GM21717 (cell line): ENCODE measurements at regions not wholly inside any gene's neighbourhood (a gene's known extent, or its start where the extent isn't known, plus 50 kb on each side); places are given as distances from the start of the nearest gene placed in this dataset.

Experiments
- ATAC-seq: cut with Tn5 transposase; IDR thresholded peaks from one replicate; pipeline ENCODE4 v1.9.1; 2021; ENCODE audit warnings: mild to moderate bottlenecking, moderate library complexity; ENCODE audit not compliant: unreplicated experiment

DNA sequence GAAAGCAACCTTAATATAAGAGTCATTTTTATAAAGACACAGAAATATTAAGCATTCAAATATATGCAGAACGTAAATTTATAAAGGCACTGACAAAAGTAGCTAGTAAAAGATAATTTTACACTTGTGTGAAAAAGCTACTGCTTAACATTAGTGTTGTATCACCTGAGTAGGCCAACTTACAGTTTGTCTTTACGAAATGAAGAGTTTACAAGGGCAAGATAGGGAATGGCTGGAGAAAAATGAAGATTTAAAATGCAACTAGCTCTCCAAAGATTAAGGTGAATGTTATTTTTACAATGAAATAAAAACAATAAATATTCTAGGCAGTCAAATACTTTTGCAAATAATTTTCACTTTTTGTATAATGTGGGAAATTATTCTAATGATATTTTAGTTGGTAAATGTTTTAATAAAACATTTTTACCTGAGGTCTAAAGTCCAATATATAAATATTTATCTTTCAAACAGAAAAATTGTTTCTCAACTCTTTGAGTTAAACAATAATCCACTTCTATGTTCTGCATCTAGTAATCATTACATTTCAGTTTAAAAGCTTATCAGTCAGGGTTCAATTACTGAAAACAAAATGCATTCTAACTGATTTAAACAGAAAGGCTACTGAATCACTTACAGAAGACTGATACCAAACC lies 382.6 kb downstream of the IPMK start:
- no peak for ATAC-seq

DNA sequence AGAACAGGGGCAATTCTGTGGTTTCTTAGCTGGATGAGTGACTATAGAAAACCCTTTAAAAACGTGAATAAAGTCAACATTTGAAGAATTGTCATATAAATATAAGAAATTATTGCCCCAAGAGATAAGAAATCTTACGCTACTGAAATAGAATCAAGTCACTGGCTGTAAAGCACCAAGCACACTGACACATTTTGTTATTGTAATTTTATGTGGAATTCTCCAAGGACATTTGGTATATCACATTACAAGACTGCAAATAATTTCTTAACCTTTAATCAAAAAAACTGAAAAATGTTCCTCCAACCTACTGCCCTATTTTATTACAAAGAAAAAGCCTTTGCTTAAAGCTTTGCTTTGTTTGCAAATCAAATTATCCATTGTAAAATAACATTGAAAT lies 383.3 kb downstream of the IPMK start:
- no peak for ATAC-seq

DNA sequence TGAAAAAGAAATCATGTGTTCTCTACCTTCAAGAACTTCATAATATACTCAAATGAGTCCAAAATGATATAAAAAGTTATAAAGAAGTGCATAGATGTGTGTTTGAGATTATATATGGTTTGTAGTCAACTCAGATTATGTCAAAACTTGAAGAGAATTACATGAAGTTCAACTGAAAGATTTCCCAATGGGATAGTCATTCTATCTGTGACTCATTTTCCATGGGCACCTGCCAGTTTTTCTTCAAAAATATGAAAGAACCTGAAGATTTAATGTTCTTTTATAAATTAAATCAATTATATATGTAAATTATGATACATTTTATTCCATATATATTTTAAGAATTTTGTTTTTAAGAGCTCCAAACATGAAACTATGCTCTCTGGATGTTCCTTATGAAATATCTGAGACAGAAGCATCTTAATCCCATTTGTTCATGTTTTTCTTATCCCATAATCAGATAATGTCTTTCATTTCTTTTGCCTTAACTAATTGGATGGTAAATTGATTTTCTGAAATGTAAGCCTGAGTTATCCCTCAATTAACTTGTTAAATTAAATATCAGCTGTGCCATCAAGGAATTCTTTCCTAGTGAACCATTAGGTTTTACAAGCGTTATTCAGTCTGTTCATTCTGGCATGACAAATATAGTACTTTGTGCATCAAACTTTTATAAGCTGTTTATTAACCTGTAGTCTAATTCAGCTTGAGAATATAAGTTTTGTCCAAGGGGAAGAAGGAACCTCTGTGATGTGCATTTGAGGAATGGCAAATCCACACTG lies 387.1 kb downstream of the IPMK start:
- no peak for ATAC-seq

DNA sequence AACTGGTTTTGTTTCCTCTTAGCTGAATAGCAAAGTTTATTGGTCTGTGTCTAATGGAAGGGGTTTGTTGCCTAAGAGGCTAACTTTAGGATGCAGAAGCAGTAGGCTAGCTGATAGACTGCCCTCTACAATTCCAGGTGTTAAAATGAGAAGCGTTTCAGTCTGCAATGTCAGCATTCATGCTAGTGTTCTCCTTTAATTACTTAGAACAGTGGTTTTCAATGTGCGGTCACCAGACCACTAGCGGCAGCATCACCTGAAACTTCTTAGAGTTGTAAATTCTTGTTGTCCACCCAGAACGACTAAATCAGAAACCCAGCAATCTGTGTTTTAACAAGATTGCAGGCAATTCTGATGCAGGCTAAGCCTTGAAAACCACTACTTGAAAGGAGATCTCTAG lies 392.9 kb downstream of the IPMK start:
- ATAC-seq = no peak

DNA sequence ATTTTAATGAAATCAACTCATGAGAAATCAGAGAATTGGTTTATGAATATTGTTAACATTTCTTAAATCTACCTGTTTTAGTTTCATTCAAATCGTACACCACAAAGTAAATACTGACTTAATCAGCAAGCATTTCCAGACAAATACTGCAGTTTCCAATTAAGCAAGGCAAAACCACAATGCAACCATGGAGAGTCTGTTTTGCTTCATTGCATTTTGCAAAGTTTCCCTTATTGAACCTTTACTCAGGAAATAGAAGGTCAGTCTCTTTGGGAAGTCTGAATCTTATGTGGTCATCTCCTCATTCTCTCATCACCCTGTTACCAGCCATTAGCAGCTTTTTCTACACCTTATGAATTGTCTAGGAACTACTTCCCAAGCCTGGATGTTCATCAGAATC lies 400.5 kb downstream of the IPMK start:
- ATAC-seq = no peak

DNA sequence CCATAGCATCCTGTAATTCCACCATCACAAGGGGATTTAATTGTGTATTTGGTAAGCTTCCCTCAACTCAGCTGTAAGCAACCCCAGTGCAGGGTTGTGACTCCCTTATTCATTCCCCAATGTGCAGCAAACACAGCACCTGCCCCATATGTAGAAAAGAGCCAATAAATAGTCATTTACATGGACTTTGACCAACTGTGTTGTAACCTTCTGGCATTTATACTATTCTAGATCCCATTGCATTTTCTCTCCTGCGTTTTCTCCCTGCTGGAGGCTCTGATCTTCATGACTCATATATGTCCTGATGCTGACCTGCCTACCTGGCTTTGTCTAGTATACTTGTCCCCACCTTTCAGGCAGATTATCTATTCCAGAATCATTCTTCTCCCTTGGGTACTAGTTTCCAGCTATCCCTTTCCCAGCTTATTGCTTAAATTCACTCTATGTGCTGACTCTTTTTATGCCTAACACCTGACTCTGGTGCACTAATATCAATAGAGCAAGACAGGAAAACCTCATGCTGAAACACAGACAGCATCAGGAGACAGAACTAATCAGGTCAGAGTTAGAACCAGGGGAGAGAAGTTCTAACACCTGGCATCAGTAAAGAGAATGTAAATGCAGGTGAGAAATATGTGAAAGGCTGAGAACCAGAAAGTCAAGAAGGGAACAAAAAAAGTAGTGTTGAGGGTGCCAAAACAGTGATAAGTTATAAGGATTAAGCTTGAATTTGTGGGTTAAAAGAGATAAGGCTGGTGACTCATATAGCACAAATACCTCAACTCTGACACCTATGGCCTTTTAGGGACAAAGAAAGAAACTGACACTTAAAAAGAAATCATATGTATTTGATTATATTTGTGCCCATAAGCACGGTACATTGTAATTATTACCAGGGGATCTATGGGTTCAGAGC lies 402.7 kb downstream of the IPMK start:
- no peak for ATAC-seq

DNA sequence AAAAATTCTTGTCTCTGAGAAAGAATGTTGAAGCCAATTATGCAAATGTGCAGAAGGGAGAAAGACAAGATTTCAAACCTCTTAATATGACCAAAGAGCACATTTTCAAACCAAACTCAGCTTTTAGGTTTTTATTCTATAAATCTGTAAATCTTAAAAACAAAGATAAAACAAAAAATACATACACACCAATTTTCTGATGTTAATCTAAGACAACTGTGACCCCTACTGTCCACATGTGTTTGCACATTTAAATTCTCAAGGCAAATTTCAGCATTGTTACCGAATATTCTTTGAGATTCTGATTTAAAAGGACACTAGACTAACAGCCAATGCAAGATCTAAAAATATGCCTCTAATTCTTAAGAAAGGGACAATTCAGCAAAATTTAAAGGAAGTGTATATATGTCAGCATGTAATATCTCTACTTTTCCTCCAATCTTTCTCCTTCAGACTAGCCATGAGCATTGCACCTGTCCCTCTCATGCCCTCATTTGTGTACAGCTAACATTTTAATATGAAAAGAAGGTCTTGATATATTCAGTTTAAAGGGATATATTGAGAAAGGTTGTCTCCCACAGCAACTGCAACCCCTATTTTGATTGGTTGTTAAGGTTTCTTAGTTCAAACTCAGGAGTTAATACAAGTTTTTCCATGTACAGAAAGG lies 417.9 kb downstream of the IPMK start:
- ATAC-seq = no peak

DNA sequence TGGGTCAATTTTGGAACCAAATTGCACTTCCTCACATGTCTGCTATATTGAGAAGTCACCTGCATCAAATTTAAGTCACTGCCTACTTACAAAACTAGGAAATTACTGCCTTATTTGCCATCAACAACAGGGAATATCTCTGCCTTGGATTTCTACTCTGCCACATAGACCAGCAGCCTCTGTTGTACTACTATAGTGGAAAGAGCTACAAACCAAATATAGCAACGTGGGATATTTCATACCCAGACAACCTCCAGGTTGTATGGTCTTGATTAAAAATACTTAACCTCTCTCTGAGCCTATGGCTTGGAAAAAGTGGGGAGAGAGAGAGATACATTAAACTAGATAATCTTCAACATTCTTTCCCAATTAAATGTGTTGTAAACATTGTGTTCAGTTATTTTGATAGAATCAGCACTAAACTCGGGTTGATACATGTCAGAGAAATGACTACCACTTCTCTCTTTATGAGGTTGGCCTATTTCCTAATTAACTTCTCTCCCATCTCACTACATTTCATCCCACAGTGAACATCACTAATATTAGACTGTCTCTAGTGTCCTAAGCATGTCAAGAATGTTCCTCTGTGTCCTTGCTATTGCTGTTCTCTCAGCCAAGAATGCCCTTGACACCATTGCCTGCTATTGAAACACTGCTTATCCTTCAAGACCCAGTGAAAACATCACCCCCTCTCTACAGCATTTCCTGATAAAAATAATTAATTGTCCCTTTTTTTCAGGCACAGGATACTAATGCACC lies 421.2 kb downstream of the IPMK start:
- ATAC-seq = no peak

DNA sequence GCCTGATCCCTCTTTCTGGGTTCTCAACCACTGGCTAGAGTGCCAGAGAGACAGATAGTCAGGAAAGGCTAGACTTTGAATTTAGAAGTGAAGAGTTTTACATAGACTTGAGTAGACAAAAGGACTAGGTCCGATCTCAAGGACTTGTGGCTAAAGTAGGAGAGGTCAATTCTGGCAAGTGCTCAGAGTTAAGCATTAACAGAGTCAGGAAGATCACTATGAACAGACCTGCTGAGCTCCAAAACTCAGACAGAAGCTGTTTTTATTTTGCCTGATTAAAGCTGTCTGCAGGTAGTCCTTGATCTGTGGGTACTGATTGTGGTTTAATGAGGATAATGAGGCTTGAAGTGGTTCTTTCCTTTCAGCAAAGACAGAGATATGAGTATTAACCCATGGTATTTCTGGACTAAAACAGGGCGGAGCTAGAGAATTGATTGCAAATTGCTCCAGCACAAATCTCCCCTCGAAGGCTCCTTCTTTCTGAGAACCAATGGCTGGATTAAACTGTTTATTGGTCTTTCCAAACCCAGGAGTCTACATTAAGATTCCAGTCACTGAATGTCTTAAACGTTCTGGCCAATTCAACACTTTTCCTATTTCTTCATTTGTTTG lies 423.2 kb downstream of the IPMK start:
- no peak for ATAC-seq

DNA sequence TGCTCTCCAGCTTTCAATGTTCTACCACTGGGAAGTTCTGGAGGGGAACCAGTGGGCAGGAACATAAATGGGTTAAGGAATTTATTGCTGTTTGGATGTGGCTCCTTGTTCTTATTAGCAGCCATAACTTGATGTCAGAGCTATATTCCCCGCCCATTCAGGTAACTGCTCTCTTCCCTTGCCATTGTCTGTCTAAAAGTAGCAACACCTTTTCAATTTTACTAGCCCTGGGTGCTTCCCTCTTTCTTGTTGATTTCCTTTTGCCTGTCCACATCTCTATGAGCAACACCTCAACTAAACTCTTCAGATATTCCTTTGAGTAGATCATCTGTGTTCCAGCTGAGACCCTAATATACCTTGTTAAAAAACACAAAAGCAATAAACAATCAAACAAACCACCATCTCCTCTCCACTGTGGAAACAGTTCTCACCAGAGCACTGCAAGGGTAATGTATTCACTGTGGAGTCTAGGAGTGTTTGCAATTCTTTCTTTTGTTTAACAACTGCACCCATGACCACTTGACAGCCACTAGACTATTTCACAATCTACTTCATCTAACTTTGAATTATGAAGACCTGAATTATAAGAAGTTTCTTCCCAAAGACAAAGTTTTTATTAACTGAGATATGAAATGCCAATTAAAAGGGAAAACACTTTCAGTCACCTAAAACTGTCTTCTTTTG lies 436.7 kb downstream of the IPMK start:
- no peak for ATAC-seq

DNA sequence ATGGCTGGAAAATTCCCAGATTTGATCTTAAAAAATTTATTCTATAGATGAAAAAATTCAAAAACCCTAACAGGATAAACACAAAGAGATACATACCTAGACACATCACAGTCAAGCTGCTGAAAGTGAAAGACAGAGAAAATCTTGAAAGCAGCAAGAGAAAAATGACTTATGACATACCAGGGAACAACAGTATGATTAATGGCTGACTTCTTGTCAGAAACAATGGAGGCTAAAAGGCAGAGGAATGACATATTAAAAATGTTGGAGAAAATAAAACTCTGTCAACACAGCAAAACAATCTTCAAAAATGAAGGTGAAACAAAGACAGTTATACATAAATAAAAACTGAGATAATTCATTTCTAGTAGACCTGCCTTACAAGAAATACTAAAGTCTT lies 442.7 kb downstream of the IPMK start:
- ATAC-seq = no peak

DNA sequence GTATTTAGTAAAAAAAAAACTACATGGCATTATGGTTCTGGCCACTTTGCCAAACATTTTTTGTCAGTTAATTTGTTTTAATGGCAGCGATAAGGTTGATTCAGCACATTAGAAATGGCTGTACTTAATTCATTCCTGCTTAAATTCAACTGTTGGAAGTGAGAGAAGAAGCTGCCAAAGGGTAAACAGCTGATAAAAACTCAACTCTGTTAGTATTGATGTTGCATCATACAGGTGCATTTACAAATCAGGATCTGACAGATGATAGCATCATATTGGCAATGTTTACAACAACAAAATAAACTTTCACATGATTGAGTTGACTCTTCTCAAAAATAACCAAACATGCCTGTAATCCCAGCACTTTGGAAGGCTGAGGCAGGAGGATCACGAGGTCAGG lies 444.3 kb downstream of the IPMK start:
- ATAC-seq = no peak

DNA sequence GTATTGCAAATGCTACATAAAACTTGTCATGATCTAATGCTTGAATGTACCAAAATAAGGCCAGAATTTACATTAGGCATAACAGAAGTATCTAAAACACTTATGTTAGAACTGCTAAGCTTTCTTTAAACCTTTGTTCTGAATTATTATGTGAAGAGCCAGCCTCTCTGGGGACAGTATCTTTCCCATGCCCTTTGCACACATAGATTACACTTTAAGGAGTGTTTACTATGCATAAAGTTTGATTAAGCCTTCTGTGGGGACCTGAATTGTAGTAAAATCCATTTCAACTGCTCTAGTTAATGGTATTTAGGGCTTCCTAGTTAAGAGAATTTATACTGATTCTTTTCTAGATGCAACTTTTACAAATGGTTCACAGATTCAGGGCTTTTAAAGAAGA lies 444.7 kb downstream of the IPMK start:
- ATAC-seq = no peak

DNA sequence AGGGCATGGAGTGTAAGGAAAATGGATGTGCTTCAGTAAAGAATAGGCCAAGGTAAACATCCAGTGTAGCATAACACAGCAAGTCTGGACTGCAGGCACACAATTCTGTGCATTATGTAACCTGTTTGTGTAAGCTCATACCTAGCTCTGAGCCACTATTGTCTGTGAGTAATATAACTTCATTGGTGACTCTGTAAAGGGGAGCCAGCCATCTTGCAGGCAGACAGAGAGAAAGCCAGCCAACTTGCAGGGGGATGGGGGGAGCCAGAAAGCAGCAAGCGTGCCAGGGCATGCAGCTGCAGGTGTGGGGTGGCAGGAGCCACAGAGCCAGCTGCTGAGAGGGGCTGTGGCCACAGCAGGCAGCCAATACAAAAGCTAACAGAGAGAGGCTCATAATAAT lies 449.2 kb downstream of the IPMK start:
- no peak for ATAC-seq

DNA sequence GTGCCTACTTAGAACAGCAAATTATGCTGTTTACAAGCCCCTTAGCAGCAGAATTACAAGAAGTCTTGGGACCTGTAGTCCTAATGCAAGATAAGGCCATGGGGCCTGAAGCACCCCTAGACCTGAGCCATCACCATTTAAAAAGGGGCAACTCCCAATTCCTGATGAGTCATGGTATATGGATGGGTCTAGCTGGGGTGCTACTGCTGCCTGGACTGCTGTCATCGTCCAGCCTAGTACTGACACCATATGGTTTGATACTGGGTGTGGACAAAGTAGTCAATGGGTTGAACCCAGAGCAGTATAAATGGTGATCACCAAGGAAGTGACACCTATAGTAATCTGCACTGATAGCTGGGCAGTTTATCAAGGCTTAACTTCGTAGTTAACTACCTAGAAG lies 450.0 kb downstream of the IPMK start:
- no peak for ATAC-seq

DNA sequence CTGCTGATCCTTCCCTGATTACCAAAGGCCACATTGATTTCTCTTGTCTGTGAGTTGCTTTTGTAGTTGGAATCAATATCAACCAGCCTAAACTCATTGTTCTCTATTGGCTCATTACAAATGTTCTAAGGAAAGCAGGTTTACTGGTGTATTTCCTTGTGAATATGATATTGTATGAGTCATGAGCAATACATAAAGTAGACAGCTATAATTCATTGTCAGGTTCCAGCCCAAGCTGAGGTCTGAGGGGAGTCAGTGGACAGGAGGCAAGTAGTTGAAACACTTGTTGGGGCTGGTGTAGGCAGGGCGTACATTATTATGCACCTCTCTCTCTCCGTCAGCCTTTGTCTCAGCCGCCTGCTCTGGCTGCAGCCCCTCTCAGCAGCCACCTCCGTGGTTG lies 451.7 kb downstream of the IPMK start:
- no peak for ATAC-seq

DNA sequence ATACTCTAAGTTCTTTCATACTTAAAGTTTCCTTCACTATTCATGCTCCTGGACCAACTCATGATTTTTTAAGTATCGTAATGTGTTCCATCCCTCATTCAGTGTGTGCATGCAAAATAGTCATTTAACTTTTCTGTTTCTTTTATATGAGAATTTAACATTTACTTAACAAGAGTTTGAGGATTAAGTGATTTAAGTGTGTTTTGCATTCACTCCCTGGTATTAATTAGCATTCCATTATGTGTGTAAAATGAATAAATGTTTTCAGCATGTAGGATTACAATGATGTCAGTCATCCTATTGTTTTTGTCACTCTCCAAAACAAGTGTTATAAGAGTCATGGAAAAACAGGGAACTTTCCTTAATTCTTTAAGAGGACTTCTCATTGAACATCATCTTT lies 457.7 kb downstream of the IPMK start:
- ATAC-seq = no peak

DNA sequence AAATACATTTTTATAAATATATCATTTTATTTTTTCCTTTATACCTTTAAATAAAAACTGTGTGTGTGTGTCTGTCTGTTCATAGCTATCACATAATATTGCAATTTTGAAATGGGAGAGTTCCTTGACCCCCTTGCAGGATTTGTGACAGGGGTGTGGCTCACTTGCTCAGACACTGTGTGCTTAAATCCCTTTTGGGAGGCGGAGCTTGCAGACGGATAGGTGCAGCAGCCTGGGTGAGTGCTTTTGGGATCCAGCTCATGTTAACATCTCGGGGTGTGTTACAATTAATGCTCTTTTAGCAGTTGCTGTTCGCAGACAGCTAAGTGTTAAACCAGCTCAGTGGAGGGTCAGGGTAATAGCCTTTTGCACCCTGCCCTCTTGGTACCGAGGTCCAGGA lies 459.8 kb downstream of the IPMK start:
- ATAC-seq = no peak

DNA sequence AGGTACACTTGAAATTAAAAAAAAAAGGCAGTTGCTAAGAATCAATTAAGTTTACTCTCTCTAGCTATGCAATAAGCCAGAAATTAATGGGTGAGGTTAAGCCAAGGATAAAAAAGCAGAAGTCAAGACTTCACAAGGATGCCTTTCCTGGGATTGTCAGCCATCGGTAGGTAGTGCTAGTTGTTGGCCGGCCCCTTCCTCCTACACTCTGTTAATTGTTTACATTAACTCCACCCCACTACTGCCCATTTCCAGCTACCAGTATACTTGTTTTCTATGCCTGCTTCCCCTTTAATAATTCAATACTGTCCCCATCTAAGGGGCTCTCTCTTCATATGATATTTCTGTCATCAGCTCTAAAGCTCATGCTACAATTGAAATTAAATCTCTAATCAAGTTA lies 461.0 kb downstream of the IPMK start:
- no peak for ATAC-seq

DNA sequence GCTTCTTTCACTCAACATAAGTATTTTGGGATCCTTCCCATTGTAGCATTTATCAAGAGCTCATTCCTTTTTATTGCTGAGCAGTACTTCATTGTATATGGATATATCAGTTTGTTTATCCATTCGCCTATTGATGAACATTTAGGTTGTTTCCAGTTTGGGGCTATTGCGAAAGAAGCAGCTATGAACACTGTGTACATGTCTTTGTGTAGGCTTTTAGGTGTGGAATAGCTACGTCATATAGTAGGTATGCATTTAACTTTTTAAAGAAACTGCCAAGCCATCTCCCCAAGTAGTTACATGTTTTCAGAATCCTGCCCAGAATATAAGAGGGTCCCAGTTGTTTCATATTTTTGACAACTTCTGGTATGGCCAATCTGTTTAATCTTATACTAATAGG lies 468.1 kb downstream of the IPMK start:
- ATAC-seq = no peak
